ENCODE measurements at regions not wholly inside any gene's neighbourhood (a gene's known extent, or its start where the extent isn't known, plus 50 kb on each side); places are given as distances from the start of the nearest gene placed in this dataset.
"Not testable (repeated sequence)": the region's sequence is repeated elsewhere in the genome, so short reads cannot be mapped to it uniquely, and the experiment has no call there.

GRCh38 chr4:111937368-111937767, 207.9 kb upstream of the FAM241A start:
- DNase-seq = no peak

- DNase-seq = no peak
Measured at GRCh38 chr4:111941957-111942356, 203.3 kb upstream of the FAM241A start.

DNA sequence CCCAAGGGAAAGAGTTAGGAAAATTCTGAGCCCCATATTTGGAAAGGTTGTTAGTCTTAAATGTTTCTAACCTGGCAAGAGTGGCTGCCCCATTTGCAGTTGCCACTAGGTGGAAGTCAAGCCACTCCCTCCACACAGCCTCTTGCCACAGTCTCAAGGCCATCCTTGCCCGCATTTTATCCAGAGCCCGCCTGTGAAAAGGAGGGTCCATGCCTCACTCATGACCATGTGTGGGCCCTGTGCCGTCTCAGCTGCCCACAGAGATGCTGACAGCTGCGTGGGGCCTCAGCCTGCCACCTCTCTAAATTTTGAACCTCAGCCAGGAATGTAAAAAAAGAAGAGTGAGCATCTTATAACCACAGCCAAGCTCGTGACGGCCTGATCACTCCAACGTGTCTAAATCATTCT, 201.5 kb upstream of the FAM241A start:
- no peak for DNase-seq

DNA sequence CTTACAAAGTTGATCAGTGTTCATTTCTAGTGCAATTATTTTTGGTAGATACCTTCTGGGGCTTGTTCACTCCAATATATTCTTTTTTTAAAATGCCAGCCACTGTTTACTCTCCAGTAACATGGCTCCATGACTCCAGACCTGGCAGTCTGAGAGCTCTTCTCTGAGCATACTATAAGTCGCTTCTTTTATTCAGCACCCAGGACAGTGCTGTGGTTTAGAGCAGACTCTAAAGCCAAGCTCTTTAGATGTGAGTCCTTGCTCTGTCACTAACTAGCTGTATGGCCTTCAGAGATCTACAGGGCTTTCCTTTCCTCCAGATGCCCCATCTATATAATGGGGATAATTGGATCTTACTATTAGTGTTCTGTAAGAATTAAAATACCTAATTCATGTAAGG, 200.2 kb upstream of the FAM241A start:
- no peak for DNase-seq

- DNase-seq = no peak
Measured at GRCh38 chr4:111946800-111947199, 198.5 kb upstream of the FAM241A start.

DNA sequence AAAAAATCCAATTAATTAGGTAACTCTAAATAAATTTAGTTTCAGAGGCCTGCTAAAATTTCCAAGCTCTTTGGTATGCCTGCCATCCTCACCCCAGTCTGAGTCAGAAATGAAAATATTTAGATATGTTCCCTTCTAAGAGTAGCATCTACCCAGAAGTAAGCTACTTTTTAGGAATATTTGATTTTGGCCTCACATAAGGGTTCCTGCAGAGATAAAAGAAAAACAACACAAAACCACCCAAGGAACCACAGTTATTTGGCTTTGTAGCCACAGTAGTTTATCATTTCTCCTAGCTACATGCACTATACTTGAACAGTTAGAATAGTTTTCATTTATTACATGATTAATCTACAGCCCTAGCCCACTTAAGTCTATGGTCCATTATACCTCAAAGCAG, 192.6 kb upstream of the FAM241A start:
- no peak for DNase-seq

GRCh38 chr4:111954550-111954949, 190.7 kb upstream of the FAM241A start:
- DNase-seq = no peak

GRCh38 chr4:111955001-111955400, 190.3 kb upstream of the FAM241A start:
- no peak for DNase-seq

DNA sequence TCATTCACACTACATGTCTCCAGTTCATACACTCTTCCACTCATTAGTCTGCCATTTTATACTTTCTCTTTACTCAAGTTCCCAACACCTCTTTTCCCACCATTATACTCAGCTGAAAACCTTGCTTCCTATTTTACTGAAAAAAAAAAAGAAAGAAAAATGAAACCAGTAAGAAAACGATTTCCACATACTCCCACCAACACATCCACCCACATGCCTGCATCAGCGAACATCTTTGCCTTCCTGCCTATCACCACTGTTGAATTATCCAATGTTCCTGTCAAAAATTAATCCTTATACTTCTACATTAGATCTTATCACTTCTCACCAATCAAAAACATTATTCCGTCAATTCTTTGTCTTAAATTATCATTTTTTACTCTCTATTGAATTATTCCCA, 188.1 kb upstream of the FAM241A start:
- DNase-seq = no peak

- DNase-seq = no peak
Measured at GRCh38 chr4:111957997-111958396, 187.3 kb upstream of the FAM241A start.

DNA sequence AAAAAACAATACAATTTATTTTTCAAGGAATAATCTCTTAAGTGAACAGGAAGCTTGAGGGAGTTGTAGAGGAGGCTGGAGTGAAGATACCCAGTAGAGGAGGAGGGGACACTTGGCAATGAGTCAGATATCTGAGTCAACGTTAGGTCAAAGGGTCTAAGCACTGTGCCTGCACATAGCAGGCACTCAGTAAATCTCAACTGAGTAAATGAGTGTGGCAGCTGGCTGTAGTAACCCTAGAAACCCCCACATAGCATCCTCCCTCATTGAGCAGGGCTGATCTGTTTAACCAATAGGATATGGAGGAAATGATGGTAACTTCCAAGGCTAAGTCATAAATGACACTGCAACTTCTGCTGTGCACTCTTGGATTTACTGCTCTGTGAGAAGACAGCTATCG, 186.0 kb upstream of the FAM241A start:
- DNase-seq = no peak

DNA sequence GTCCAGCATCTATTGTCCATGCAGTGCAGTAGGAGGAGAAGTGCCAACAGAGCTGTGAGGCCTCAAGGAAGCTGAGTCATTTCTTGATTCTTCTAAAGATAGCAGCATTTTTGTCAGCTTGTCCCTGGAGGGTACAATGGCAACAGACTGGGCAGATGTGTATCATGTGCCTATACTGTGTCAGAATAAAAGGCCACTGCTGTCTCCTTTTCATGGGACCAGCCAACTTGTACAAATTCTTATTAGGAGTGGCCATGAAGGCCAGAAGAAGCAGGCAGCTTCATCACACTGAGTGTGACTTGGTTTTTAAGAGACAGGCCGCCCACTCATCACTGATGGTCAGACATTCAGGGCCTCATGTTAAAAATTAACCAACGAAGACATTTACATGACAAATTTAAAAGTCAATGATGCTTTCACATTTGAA, 185.0 kb upstream of the FAM241A start:
- no peak for DNase-seq

- not testable (repeated sequence) for DNase-seq
Measured at GRCh38 chr4:111961026-111961425, 184.2 kb upstream of the FAM241A start.

GRCh38 chr4:111961809-111962208, 183.4 kb upstream of the FAM241A start:
- DNase-seq = no peak

DNA sequence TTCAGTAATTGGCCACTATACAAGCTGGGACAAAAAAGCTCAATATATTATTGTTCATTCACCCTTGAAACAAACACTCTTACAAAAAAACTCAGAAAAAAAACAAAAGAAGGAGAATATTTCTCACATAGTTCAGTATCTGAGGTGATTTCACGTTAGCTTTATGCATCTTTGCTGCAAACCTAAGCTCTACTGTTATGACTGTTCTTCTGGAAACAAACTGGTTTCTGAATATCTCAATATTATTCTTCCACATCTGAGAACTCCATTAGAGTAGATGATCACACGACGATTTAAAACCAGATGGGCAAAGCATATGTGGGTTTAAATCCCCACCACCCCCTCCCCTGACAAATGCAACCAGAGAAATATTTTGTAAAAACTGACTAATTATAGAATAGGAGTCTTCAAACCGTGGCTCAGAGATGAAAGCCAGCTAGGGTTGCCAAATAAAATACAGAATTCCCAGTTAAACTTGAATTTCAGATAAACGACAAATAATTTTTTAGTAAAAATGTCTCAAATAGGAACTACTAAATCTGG, 182.0 kb upstream of the FAM241A start:
- DNase-seq = no peak

DNA sequence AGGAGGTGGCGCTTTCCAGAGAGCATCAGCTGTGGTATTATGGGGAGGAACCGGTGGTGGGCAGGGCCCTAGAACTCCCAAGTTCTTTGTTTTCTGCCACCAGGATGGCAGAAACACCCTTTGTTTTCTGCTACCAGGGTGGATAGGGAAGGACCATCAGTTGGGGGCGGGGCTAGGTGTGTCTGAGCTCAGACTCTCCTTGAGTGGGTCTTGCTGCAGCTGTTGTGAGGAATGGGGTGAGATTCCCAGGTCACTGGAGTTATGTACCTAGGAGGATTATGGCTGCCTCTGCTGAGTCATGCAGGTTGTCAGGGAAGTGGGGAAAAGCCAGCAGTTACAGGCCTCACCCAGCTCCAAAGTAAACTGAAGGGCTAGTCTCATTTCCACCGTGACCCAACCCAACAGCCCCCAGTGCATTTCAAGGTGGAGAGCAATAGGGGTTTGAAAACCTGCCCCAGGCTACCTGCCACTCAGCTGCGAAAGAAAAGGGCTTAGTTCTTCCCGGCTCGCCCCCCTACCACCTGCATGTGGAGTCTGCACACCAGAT, 167.8 kb upstream of the FAM241A start:
- no peak for DNase-seq

DNA sequence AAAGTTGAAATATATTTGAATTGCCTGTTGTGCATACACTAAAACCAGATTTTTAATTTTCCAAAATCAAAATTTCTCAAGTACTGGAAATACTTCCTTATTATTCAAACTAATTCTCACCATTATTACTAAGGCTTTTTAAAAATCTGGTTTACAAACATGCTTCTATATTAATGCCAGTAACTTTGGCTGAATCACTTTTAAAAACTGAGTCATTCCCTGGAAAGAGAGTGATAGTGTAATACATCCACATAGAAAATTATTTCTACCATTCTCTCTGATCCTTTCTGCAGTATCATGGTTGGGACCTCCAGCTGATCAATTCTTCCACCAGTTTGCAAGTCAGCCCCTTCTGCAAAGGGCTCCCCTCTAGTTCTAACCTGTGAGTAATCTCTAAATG, 165.3 kb upstream of the FAM241A start:
- no peak for DNase-seq

DNA sequence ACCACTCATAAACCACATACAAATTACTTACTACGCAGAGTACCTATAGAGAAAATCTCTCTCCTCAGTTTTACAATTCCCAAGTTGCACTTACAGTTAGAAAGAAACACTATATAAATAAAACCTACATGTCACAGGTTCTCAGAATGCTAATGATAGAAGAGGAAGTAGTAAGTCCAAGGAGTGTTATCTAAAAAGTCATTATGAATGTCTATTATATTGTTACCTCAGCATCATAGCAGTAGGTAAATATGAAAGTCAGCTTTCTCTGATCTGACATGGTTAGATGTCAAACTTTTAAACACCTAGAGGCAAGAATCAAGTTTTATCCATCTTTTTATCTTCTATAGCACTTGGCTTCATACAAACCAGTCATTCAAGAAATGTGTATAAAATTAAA, 163.2 kb upstream of the FAM241A start:
- no peak for DNase-seq

- no peak for DNase-seq
Measured at GRCh38 chr4:111984169-111984819, 161.0 kb upstream of the FAM241A start.

DNA sequence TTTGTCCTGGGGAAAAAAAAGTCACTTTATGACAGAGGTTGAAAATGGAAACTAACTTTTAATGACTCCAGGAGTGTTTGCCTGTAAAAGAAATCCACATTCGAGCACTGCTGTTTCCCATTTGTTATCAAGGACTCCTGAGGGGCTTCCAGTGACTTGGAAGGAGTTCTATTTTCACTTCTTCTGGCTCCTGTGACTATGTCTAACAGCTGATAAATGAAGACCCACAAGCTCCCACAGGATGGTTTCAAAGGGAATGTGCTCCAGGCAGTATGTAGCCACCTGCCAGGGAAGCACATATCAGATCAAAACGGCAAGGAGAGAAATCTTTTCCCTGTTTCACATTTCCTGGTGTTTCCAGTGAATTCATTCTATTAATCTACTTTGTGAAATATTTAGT, 159.8 kb upstream of the FAM241A start:
- DNase-seq = no peak

DNA sequence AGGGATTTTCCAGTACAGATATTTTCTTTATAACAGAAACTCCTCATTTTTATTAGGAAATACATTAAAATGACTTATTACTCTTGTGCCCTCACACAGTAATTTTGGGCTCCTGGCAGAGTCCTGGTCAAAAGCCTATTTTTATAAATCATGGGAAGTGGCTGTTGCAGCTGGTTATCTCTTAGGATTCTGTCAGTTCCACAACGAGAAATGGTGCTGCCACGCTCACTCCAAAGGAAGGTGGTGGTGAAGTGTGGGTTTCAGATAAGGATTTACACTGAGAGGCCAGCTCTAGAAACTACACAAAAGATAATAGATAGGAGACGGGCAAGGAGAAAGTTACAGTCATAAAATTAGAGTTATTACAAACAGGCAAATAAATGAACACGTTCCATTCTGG, 159.2 kb upstream of the FAM241A start:
- DNase-seq = no peak

- DNase-seq = no peak
Measured at GRCh38 chr4:111988514-111988913, 156.7 kb upstream of the FAM241A start.

DNA sequence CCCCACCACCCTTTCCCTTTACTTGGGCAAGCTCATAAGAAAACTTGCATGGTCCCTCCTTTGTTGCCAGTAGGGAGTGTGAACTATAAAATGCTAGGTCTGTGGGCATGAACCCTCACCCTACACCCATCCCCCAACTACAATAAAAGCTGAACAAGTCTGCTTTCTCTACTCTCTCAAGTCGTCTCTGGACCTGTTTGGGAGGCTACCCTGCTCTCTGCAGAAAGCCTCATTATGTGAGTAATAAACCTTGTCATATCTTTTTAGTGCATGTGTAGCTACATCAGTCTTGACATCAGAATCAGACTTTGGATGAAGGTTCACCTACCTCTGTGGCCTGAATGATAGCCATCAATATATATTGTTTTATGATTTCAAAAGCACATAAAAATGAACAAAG, 155.4 kb upstream of the FAM241A start:
- no peak for DNase-seq

DNA sequence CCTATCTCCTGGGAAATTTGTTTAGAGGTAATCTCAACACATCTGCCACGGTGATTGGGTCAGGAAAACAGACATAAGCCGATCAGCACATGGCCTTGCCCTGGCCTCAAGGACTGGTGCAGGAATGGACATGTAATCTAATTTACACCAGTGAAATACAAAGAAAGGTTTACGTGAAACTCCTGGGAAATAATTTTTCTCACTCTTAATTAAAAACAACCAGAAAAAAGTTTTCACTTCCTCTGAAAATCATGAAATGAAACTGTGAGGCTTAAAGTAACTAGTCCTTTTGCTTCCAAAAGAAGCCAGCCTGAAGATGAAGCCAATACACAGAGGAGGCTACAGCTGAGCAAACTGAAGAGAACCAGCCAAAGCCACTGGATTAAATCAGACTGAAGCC, 154.1 kb upstream of the FAM241A start:
- no peak for DNase-seq

- no peak for DNase-seq
Measured at GRCh38 chr4:111991797-111992196, 153.5 kb upstream of the FAM241A start.

Data from NCI-H2029 (cell line).